Uterus (tissue), 3 donors: ENCODE measurements at regions not wholly inside any gene's neighbourhood (a gene's known extent, or its start where the extent isn't known, plus 50 kb on each side); places are given as distances from the start of the nearest gene placed in this dataset.

ENCODE experiments used
- DNase-seq, 2 donors: peaks; one replicate each; pipeline ENCODE4 v3.0.0-alpha.2; 2019 to 2020
- H3K27ac ChIP-seq, 2 donors: fragments of 200-600 bp; sonication (generic); 1 replicate in 1 of 2; 2 replicates in 1 of 2; pipeline ENCODE4 v1.5.1; 2016 to 2018
- H3K27me3 ChIP-seq, 2 donors: fragments of 200-600 bp; sonication (generic); one replicate each; pipeline ENCODE4 v1.5.1; 2018 to 2019; ENCODE audit warnings: control low read depth in 1 of 2
- H3K36me3 ChIP-seq, 2 donors: fragments of 200-600 bp; sonication (generic); one replicate each; pipeline ENCODE4 v1.5.1; 2019; ENCODE audit warnings: control low read depth in 1 of 2
- H3K4me1 ChIP-seq, 2 donors: fragments of 200-600 bp; sonication (generic); one replicate each; pipeline ENCODE4 v1.5.1; 2018 to 2019; ENCODE audit warnings: control low read depth in 1 of 2
- H3K4me3 ChIP-seq, 2 donors: fragments of 200-600 bp; sonication (generic); 1 replicate in 1 of 2; 2 replicates in 1 of 2; pipeline ENCODE4 v1.5.1; 2018 to 2019; ENCODE audit warnings: mild to moderate bottlenecking in 1 of 2
- H3K9me3 ChIP-seq, 2 donors: fragments of 200-600 bp; sonication (generic); one replicate each; pipeline ENCODE4 v1.5.1; 2019; ENCODE audit warnings: control low read depth in 1 of 2
- CTCF ChIP-seq, 4 experiments: fragments of 200-600 bp in 2 of 4; fragments of 450-650 bp in 2 of 4; sonication (generic) in 2 of 4; IDR thresholded peaks; one replicate each; pipeline ENCODE4 v1.5.1; 2016 to 2019; ENCODE audit warnings: antibody characterized with exemption in 4 of 4, mild to moderate bottlenecking in 2 of 4, moderate library complexity in 1 of 4
- POLR2A ChIP-seq, 2 donors: fragments of 450-650 bp; IDR thresholded peaks; one replicate each; pipeline ENCODE4 v1.6.1; 2016; ENCODE audit warnings: antibody characterized with exemption in 2 of 2, mild to moderate bottlenecking in 1 of 2, moderate library complexity in 1 of 2
- intact Hi-C: fragments of 100-400 bp; cut with DNase I; formaldehyde crosslinking; loops from one replicate; pipeline ENCODE4 v1.15.1; 2023; ENCODE audit warnings: low total_unique reads
- donor health status: DM: yes; HTN: yes; CAD: no.

GRCh38 chr1:29455781-29456180 is 219.5 kb downstream of the PTPRU start:
- DNase-seq: no peak
- H3K27ac ChIP-seq: no peak overlapping the region
- intact Hi-C loops: no loop called here
- TF ChIP-seq POLR2A (IDR thresholded peaks at IDR 0.05) (no peak), CTCF (IDR thresholded peaks at IDR 0.05) (no peak)
- H3K4me1 ChIP-seq: no peaks in the 10 kb centered on the region
- H3K4me3 ChIP-seq: no peak overlapping the region
- no peaks in the 10 kb centered on the region for H3K36me3 ChIP-seq
- H3K27me3 ChIP-seq: no peaks in the 10 kb centered on the region
- H3K9me3 ChIP-seq: no peaks in the 10 kb centered on the region

- H3K4me1 ChIP-seq: no peaks in the 10 kb centered on the region
- H3K27me3 ChIP-seq: no peaks in the 10 kb centered on the region
- DNase-seq: no peak
- no peaks in the 10 kb centered on the region for H3K36me3 ChIP-seq
- no peak overlapping the region for H3K27ac ChIP-seq
- no peaks in the 10 kb centered on the region for H3K9me3 ChIP-seq
- H3K4me3 ChIP-seq: no peak overlapping the region
- no peak for TF ChIP-seq CTCF (IDR thresholded peaks at IDR 0.05)
- TF ChIP-seq POLR2A (IDR thresholded peaks at IDR 0.05): no peak
- intact Hi-C loops: no loop called here
These were observed 218.5 kb downstream of the PTPRU start for GRCh38 chr1:29454616-29455380.

GRCh38 chr1:29453502-29454240 is 217.3 kb downstream of the PTPRU start:
- TF ChIP-seq CTCF (IDR thresholded peaks at IDR 0.05) (no peak), POLR2A (IDR thresholded peaks at IDR 0.05) (no peak)
- no peak overlapping the region for H3K27ac ChIP-seq
- no peaks in the 10 kb centered on the region for H3K36me3 ChIP-seq
- H3K4me3 ChIP-seq: no peak overlapping the region
- H3K27me3 ChIP-seq: no peaks in the 10 kb centered on the region
- H3K9me3 ChIP-seq: no peaks in the 10 kb centered on the region
- intact Hi-C loops: no loop called here
- no peaks in the 10 kb centered on the region for H3K4me1 ChIP-seq
- DNase-seq: peak in 1 of 2 donors; percentile 41

GRCh38 chr1:29452463-29453230 is 216.3 kb downstream of the PTPRU start:
- H3K36me3 ChIP-seq: no peaks in the 10 kb centered on the region
- H3K4me1 ChIP-seq: no peaks in the 10 kb centered on the region
- H3K27me3 ChIP-seq: no peaks in the 10 kb centered on the region
- no peaks in the 10 kb centered on the region for H3K9me3 ChIP-seq
- TF ChIP-seq CTCF (IDR thresholded peaks at IDR 0.05) (no peak), POLR2A (IDR thresholded peaks at IDR 0.05) (no peak)
- intact Hi-C loops: no loop called here
- no peak for DNase-seq
- H3K27ac ChIP-seq: no peak overlapping the region
- H3K4me3 ChIP-seq: no peak overlapping the region
